Left kidney (tissue), 1 donor: ENCODE measurements at regions not wholly inside any gene's neighbourhood (a gene's known extent, or its start where the extent isn't known, plus 50 kb on each side); places are given as distances from the start of the nearest gene placed in this dataset.
"Not testable (repeated sequence)": the region's sequence is repeated elsewhere in the genome, so short reads cannot be mapped to it uniquely, and the experiment has no call there.

Source experiments
- DNase-seq: peaks from one replicate; pipeline ENCODE4 v3.0.0-alpha.2; 2013

DNA sequence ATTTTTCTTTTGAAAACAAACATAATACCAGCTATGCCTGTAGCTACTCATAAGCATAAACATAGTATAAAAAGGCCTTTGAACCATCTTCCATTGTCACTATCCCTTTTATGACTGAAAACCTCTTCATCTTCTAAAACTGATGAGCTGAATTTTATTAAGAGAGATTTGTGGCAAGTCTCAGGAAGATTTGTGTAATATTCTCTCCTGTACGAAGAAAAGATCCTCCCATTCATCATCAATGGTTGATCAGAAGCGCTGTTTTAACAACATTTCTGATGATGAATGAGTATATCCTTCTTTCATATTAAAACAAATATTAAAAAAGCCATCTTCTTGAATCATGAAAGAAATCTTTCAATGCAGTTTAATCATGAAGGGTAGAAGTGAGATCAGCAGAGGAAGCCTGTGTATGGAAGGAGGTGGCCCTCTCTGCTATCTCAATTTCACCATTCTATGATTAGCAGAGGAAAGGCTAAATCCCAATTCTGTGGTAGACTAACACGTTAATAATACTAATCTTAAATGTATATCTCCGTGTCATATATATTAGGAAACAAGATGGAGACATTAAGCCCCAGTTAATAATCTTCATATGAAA, 430.2 kb downstream of the FRK start:
- DNase-seq, result no peak

DNA sequence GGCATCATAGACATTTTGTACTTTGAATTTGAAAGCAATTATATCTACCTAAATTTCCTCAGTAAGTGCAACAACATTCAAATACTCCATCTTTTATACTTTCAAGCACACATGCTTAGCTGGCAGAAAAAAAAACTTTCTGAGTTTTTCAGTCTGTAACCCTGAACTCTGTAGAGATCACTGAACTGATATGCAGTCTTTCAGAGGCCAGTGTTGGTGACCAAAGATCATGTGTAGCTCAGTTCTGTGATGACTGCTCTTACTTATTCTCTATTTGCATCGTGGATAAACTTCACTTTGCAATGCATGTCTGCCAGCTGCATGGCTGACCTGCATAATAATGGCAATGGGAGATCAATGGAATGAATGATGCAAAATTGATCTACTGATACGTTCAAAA, 431.3 kb downstream of the FRK start:
- no peak for DNase-seq

DNA sequence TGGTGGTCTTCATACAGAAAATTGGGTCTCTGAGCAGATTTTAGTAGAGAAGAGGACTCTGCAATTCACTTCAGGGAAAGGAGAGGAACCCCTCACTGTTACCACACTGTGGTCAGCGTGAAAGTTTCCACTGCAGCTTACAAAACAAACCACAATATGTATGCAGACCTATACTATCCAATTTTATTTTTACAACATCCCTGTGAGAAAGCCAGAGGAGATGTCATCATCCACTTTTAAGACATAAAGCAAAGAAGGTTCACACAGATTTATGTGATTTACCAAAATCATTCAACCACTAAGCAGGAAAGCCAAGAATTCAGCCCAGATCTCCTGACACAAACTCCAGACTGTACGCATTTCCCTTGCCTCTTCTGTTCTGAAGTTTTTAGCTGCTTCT, 442.4 kb downstream of the FRK start:
- no peak for DNase-seq

DNA sequence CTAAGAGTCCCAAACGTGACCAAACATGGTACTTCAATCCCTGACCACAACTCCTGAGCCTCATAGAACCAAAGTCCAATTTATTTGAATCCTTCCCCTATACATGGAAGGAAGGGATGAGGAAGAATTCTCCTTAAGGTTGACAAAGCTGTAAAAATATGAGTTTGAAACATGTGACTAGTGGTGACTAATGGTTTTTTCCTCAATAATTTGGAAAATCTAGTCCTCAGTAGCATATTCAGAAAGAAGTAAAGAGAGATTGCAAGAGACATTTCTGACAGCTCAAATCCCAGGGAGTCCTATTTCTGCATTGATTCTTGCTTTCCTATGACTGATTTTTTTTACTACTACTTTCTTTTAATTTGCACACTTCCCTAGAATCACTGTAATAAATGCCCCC, 443.7 kb downstream of the FRK start:
- no peak for DNase-seq

DNA sequence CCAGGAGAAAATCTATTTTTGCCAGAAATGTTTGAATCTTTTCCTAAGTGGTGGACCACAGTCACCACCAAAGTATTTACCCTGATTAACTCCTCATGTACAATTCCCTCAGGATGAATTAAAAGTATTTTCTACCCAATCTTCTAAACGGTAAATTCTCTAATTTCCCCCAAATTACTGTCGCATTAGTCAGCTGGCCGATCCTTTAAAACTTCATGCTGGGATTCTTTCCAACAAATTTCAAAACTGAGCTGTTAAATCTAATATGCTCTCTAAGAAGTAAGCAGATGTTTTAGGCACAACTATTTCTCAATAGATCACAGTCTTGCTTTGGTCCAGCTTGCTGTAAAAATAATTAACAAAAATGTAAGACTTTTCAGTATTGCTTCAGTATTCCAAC, 447.2 kb downstream of the FRK start:
- DNase-seq, result no peak

DNA sequence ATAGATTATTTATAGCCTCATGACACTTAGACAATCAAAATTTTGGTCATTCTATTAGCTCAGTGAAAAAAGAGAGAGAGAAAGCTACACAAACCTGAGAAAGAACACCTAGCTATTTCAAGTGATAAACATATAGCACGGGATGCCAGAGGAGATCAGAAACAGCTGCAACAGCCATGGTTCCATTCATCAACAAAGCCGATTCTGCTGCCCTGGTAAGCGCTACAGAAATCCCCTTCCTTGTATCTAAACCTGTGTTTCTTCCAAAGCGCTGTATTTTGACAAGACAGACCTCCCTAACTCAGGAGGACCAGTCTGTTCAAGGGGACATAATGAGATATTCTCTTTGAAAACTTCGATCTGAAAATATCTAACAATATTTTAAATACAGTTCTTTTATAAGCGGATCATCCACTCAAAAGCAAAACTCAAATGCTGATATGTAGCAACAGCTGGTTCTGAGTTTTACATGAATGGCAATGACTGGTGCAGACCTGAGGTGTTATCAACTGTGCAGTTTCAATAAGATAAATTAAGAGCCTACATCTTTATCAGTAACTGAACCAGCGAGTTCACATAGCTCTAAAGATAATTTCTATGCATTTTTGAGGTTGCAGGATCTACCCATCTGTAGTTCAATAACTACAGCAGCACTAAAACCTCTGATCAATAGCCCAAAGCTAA, 447.8 kb downstream of the FRK start:
- DNase-seq, result no peak

DNA sequence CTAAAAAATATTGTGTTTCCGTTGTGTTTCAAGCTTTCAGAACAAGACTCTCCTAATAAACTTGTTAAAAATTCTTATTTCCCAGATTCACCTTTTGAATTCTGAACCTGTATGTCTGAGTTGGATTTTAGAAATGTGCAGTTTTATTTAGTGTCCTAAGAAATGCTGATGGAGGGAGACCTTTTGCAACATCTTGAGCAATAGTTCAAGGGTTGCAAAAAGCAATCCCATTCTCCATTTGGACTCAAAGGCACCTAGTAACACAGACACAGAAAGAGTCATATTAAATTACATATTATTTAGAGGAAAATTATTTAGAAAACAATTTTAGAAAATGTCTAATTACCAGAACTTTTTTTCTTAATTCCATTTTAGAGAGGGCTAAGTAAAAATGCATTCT, 448.5 kb downstream of the FRK start:
- no peak for DNase-seq

DNA sequence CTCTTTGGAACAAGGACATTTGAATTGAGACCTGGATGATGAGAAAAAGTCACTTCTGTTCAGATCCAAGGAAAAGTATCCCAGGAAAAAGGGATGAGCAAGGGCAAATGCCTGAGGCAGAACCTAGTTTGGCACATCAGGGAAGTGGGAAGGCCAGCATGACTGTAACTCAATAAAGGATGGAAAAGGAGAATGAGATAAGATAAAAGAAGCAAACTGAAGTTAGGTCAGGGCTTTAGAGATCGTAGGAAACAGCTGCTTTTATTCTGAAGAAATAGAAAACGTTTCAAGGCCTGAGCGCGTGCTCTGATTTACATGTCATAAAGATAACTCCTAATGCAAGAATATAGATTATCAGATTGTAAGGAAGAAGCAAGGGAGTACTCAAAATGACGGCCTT, 450.0 kb downstream of the FRK start:
- DNase-seq, result no peak

DNA sequence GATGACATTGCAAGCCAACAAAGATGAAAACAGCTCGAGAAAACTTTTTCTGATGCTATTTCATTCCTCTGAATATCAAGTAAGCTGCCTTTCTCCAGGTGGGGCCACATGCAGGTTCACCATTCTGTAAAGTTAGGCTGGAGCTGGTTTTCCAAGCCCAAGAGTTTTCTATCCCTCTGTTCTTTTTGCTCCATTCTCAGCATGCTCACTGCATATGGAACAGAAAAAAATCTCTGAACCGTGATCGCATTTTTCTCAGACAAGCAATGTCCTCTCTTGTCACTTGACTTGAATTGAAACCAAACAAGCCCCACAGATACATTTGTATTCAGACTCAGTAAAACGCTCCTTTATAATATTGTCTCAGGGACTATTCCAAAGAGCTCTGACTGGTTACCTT, 451.6 kb downstream of the FRK start:
- no peak for DNase-seq

DNA sequence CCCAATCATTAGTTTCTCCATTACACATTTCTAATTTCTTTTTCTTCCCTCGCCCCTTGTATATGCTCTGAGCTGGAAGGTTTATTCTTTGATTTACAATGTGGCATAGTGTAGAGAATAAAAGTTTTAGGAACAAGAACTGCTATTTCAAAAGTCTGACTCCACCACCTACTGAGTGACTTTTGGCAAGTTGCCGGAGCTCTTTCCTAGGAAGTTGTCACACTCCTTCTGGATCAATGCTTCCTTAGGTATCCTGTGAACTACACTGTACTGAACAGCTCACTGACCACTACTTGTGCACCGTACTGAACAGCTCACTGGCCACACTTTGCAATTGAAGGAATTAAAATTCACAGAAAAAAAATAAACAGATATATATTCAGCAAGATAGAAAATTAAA, 458.2 kb downstream of the FRK start:
- DNase-seq, result no peak

DNA sequence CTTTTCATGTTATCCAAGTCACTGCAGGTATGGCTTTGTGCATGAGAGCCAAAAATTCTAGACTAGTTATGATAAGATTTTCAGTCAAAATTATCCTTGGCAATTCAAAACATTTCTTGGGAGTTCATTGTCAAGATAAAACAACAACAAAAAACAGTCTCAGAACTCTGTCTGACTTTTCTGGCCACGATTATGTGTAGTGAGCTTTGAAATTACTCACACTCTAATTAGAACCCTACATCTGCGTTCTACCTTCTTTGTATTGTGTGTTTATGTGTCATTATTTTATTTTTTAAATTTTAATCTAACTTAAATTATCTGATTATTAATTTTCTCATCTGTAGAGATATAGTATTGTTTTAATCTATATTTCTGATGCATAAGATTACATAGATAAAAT, 459.2 kb downstream of the FRK start:
- DNase-seq, result no peak

DNA sequence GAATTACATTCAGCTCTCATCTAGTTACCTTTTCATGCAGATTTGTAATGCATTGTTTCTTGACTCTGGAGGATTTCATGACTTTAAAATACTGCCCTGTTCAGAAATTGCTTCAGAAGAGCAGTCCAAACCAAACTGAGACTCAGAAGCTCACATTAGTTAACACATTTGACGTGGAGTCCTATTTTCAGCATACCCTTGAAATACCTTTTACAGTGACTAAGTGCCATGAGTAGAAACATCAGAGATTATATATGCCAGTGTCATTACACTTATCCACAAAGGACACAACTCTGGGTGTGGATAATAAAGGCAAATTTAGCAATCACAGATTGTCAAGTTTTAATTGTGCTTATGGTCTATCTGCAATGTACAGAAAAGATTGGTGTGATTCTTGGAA, 459.6 kb downstream of the FRK start:
- no peak for DNase-seq

DNA sequence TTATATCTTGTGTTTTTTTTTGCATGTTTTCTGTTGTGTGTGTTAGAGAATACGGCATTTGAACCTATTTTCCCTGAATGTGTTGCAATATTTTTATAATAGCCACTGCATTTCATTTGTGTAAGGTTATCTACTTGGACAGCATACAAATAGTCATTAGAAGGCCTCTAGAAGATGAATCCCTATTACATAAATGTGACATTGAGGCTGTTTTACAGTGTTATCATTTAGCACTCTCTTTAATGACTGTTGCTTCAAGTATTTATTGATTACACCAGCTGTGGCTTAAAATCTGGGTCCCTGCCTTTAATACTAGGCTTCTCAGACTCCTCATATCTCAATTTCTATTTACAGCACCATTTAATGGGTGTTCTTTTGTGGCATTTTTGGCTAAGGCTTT, 465.8 kb downstream of the FRK start:
- DNase-seq, result no peak

DNA sequence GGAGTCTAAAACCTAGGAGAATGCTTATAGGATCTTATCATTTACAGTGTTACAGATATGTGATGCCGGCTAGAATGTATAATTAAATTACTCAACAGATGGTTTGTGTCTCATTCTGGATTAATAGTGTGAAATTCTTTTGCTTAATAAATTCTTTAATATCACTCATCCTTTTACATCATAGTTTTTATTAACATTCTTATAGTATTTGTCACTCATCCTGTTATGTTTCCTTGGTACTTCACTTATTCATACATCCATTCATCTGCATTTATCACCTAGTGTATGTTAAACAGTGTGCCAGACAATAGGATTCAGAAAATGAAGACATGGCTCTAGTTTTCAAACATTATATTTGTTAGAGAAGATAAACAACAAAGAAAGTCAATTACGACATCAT, 468.7 kb downstream of the FRK start:
- no peak for DNase-seq

DNA sequence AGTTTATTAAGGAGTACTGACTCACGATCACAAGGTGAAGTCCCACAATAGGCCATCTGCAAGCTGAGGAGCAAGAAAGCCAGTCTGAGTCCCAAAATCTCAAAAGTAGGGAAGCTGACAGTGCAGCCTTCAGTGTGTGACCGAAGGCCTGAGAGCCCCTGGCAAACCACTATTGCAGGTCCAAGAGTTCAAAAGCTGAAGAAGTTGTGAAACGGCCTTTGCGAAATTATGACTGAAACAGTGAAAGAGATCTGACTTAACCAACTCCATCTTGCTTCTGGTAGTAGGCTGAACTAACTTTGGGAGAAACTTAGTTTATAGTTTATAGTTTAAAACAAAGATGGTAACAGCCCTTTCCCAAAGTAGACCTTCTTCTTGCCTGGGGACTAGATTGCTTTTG, 471.6 kb downstream of the FRK start:
- not testable (repeated sequence) for DNase-seq

DNA sequence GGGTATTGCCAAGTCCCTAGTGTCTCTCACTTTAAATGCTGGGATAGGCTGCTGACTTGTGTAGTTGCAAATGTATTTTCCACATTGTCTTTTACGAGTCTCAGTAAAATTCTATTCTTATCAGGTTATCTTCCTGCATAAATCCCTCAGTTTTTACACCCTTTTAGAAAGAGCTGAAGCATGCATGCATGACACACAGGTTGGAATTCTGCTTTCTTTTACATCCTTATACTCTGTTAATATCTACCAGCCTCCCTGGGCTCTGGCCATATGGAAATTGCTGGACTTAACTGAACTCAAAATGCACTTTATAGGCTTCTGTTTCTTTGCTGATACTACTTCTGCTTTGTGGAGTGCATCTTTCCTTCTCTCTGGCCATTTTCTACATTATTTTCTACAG, 477.4 kb downstream of the FRK start:
- DNase-seq, result peak; percentile 3

DNA sequence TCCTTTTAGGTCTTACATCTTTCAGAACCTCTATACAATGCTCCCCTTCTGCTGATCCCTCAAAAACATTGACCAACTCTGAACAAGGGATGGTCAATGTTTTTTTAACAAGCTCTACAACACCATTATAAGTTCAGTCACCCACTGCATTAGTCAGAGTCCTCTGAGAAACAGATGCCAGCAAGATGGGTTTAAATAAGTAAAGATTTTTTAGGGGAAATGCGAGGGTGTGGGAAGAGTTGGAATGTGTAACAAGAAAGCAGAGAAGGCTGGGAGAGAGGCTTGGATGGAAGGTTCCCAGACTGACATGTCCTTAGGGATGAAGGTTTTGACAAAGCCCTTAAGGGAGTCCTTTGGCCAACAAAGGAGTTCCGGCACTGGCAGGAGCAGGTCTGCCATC, 478.3 kb downstream of the FRK start:
- no peak for DNase-seq

DNA sequence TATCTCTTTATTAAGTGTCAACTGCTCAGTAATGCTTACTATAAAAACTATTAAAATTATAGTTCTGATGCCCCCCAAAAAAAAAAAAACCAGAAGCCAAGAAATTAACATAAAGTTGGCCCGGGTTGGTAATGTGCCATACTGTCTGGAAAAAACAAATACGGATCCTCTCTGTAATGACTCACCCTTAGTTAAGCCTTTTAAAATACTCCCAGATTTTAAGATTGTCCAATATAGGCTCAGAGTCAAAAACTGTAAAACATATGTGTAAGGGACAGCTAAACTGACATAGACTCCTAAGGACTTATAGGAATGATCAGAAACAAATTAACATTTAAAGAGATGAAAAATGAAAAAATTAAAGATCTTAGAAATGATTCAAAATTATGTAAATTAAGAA, 481.1 kb downstream of the FRK start:
- not testable (repeated sequence) for DNase-seq

DNA sequence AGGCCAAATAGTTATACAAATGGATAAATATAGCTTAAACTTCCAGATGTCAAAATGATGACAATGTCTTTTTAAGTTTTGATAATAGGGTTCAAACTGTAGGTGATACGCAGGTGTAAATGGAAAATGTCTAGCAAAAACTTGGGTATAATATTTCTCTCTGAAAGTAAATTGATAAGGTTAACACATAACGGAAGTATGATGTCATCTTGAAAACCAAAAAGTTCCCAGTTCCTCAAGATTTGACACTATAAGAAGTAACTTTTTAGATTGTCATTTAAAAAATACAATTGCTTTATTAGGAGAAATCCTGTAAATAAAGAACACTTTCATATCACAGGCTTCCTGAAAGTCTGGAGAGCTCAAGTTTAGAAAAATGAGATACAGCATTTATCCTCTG, 483.4 kb downstream of the FRK start:
- DNase-seq, result no peak

DNA sequence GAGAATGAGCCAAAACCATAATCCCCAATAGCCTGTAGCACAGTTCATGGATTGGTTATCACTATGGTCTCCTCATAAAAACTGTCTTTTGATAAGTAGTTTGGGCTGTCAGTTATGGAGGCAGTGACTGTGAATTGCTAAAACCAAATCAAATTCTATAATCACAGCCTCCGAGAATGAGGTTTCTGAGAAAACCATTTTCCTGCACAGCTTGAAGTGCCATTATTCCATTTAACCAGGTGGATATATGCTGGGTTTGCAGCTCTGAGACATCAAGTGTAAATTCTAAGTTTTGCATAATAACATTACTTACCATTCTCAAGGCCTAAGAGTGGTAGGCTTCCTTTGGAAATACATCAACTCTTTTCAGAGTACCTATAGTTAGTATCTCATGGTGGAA, 485.4 kb downstream of the FRK start:
- DNase-seq, result no peak

DNA sequence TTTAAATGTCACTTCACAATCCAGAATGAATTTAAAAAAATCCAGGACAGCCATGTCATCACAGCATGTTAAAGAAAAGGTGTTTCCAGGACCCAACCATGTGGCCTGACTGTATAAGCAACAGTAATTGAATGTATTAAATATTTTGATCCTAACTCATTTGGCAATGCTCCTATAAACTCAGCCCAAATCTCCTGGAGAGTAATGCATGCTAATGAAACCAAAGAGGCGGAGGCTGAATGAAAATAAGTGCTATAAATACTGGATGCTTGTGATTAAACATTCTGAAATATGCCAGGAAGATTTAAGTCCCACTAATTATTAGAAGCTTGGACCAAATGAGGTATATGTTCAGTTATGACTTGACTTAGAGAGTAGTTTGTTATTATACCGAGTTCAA, 486.8 kb downstream of the FRK start:
- no peak for DNase-seq

DNA sequence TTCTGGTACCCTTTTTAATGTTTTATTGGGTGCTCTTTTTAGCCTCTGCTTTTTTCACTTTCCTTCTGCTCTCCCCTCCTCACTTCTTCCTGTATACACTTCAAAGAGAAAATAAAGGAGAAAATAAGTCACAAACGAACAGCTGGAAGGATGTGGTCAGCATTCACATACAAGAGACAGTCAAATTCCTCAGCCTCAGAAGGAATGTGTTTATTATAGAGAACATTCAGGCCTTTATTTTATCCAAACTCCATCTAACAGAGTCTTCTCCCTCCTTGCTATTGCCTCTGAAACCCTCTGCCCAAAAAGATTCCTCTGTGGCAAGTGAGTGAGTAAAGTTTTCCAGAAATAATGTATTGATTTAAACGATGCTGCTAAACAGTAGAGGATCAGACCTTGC, 490.4 kb downstream of the FRK start:
- no peak for DNase-seq

DNA sequence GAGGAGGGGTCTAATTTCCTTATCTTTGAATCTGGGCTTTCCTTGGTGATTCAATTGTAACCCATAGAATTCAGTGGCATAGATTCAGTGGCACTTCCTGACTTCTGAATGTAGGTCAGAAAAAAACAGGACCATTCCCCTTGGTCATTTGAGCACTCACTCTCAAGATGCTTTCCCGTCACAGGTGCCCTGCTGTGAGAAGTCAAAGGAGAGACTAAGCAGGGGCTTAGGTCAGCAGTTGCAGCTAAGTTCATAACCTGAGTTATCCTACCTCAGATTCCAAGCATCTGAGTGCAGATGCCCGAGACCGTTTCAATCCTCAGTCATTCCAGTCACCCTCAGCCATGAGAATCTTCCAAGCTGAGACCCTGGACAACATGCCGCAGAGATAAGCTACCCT, 506.6 kb downstream of the FRK start:
- DNase-seq, result no peak

DNA sequence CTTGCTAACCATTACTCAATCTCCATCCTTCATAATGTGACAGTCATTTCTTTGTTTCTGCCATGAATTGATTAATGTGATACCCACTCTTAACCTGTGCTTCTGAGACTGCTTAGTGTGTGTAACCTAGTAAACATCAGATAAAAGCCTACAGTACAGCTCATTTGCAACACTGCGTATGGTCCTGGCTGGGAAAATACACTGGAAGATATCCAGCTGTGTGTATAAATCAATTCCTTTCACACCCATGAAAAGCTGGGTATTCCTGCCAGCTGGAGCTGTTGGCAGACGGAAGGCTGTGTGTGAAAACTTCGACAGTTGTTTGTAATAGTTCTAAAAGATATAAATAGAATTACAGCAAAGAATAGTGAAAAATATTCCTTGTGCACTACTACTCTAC, 509.2 kb downstream of the FRK start:
- DNase-seq, result no peak

DNA sequence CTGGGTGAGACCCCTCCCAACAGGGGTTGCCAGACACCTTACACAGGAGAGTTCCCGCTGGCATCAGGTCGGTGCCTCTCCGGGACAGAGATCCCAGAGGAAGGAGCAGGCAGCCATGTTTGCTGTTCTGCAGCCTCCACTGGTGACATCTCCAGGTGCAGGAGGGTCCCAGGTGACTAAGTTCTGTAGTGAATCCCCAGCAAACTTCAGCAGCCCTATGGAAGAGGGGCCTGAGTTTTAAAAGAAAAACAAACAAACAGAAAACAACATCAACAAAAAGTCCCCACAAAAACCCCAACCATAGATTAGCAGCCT, 515.1 kb downstream of the FRK start:
- no peak for DNase-seq
